ENCODE measurements at regions not wholly inside any gene's neighbourhood (a gene's known extent, or its start where the extent isn't known, plus 50 kb on each side); places are given as distances from the start of the nearest gene placed in this dataset.

GRCh38 chr22:47736186-47737034 lies 974.0 kb downstream of the TBC1D22A start:
- no peaks in the 10 kb centered on the region for H3K36me3 ChIP-seq (ENCODE audit: insufficient read depth, low read length)
- H3K9ac ChIP-seq (ENCODE audit: low read length): no peak overlapping the region
- no peaks in the 10 kb centered on the region for H3K9me3 ChIP-seq (ENCODE audit: low read length)
- H3K4me1 ChIP-seq (ENCODE audit: insufficient read depth, low read length): no peaks in the 10 kb centered on the region
- no peaks in the 10 kb centered on the region for H3K27me3 ChIP-seq (ENCODE audit: control insufficient read depth in 1 of 2, insufficient read depth in 2 of 2, low read length in 2 of 2)
- no peak overlapping the region for H3K27ac ChIP-seq (ENCODE audit: low read depth, low read length)
- H3K4me3 ChIP-seq (ENCODE audit: low read depth in 1 of 2, low read length in 2 of 2): no peak overlapping the region

- Histone ChIP-seq H3K4me3 (ENCODE audit: low read depth in 1 of 2, low read length in 2 of 2) (no peak overlapping the region), H3K27me3 (ENCODE audit: control insufficient read depth in 1 of 2, insufficient read depth in 2 of 2, low read length in 2 of 2) (no peaks in the 10 kb centered on the region), H3K36me3 (ENCODE audit: insufficient read depth, low read length) (no peaks in the 10 kb centered on the region), H3K27ac (ENCODE audit: low read depth, low read length) (no peak overlapping the region), H3K9me3 (ENCODE audit: low read length) (no peaks in the 10 kb centered on the region), H3K4me1 (ENCODE audit: insufficient read depth, low read length) (no peaks in the 10 kb centered on the region), H3K9ac (ENCODE audit: low read length) (no peak overlapping the region)
Observed at GRCh38 chr22:47734511-47734910, 972.1 kb downstream of the TBC1D22A start.

GRCh38 chr22:47727641-47728040 lies 965.2 kb downstream of the TBC1D22A start:
- no peak overlapping the region for H3K4me3 ChIP-seq (ENCODE audit: low read depth in 1 of 2, low read length in 2 of 2)
- no peak overlapping the region for H3K27ac ChIP-seq (ENCODE audit: low read depth, low read length)
- H3K9ac ChIP-seq (ENCODE audit: low read length): no peak overlapping the region
- no peaks in the 10 kb centered on the region for H3K27me3 ChIP-seq (ENCODE audit: control insufficient read depth in 1 of 2, insufficient read depth in 2 of 2, low read length in 2 of 2)
- H3K4me1 ChIP-seq (ENCODE audit: insufficient read depth, low read length): no peaks in the 10 kb centered on the region
- H3K9me3 ChIP-seq (ENCODE audit: low read length): no peaks in the 10 kb centered on the region
- no peaks in the 10 kb centered on the region for H3K36me3 ChIP-seq (ENCODE audit: insufficient read depth, low read length)

GRCh38 chr22:47724751-47725150 lies 962.3 kb downstream of the TBC1D22A start:
- H3K36me3 ChIP-seq (ENCODE audit: insufficient read depth, low read length): no peaks in the 10 kb centered on the region
- no peak overlapping the region for H3K27ac ChIP-seq (ENCODE audit: low read depth, low read length)
- no peaks in the 10 kb centered on the region for H3K9me3 ChIP-seq (ENCODE audit: low read length)
- H3K27me3 ChIP-seq (ENCODE audit: control insufficient read depth in 1 of 2, insufficient read depth in 2 of 2, low read length in 2 of 2): no peaks in the 10 kb centered on the region
- H3K4me3 ChIP-seq (ENCODE audit: low read depth in 1 of 2, low read length in 2 of 2): no peak overlapping the region
- H3K9ac ChIP-seq (ENCODE audit: low read length): no peak overlapping the region
- H3K4me1 ChIP-seq (ENCODE audit: insufficient read depth, low read length): no peaks in the 10 kb centered on the region

- no peaks in the 10 kb centered on the region for H3K9me3 ChIP-seq (ENCODE audit: low read length)
- no peak overlapping the region for H3K27ac ChIP-seq (ENCODE audit: low read depth, low read length)
- H3K9ac ChIP-seq (ENCODE audit: low read length): no peak overlapping the region
- no peaks in the 10 kb centered on the region for H3K4me1 ChIP-seq (ENCODE audit: insufficient read depth, low read length)
- no peak overlapping the region for H3K4me3 ChIP-seq (ENCODE audit: low read depth in 1 of 2, low read length in 2 of 2)
- no peaks in the 10 kb centered on the region for H3K27me3 ChIP-seq (ENCODE audit: control insufficient read depth in 1 of 2, insufficient read depth in 2 of 2, low read length in 2 of 2)
- no peaks in the 10 kb centered on the region for H3K36me3 ChIP-seq (ENCODE audit: insufficient read depth, low read length)
Observed at GRCh38 chr22:47724030-47724429, 961.6 kb downstream of the TBC1D22A start.

GRCh38 chr22:47718337-47718736 lies 955.9 kb downstream of the TBC1D22A start:
- H3K4me3 ChIP-seq (ENCODE audit: low read depth in 1 of 2, low read length in 2 of 2): no peak overlapping the region
- H3K27me3 ChIP-seq (ENCODE audit: control insufficient read depth in 1 of 2, insufficient read depth in 2 of 2, low read length in 2 of 2): peaks cover 0 to 4% of the 10 kb centered on the region in 2 donors
- H3K36me3 ChIP-seq (ENCODE audit: insufficient read depth, low read length): no peaks in the 10 kb centered on the region
- no peak overlapping the region for H3K27ac ChIP-seq (ENCODE audit: low read depth, low read length)
- no peaks in the 10 kb centered on the region for H3K9me3 ChIP-seq (ENCODE audit: low read length)
- no peaks in the 10 kb centered on the region for H3K4me1 ChIP-seq (ENCODE audit: insufficient read depth, low read length)
- no peak overlapping the region for H3K9ac ChIP-seq (ENCODE audit: low read length)

- Histone ChIP-seq H3K36me3 (ENCODE audit: insufficient read depth, low read length) (no peaks in the 10 kb centered on the region), H3K27ac (ENCODE audit: low read depth, low read length) (no peak overlapping the region), H3K27me3 (ENCODE audit: control insufficient read depth in 1 of 2, insufficient read depth in 2 of 2, low read length in 2 of 2) (peaks cover 0 to 4% of the 10 kb centered on the region in 2 donors), H3K9me3 (ENCODE audit: low read length) (no peaks in the 10 kb centered on the region), H3K9ac (ENCODE audit: low read length) (no peak overlapping the region), H3K4me1 (ENCODE audit: insufficient read depth, low read length) (no peaks in the 10 kb centered on the region), H3K4me3 (ENCODE audit: low read depth in 1 of 2, low read length in 2 of 2) (no peak overlapping the region)
Observed at GRCh38 chr22:47716890-47717615, 954.6 kb downstream of the TBC1D22A start.

GRCh38 chr22:47715866-47716578 lies 953.6 kb downstream of the TBC1D22A start:
- Histone ChIP-seq H3K9ac (ENCODE audit: low read length) (no peak overlapping the region), H3K36me3 (ENCODE audit: insufficient read depth, low read length) (no peaks in the 10 kb centered on the region), H3K4me3 (ENCODE audit: low read depth in 1 of 2, low read length in 2 of 2) (no peak overlapping the region), H3K9me3 (ENCODE audit: low read length) (no peaks in the 10 kb centered on the region), H3K27me3 (ENCODE audit: control insufficient read depth in 1 of 2, insufficient read depth in 2 of 2, low read length in 2 of 2) (peaks cover 0 to 4% of the 10 kb centered on the region in 2 donors), H3K4me1 (ENCODE audit: insufficient read depth, low read length) (no peaks in the 10 kb centered on the region), H3K27ac (ENCODE audit: low read depth, low read length) (no peak overlapping the region)

GRCh38 chr22:47713941-47714340 lies 951.5 kb downstream of the TBC1D22A start:
- no peak overlapping the region for H3K27ac ChIP-seq (ENCODE audit: low read depth, low read length)
- no peaks in the 10 kb centered on the region for H3K9me3 ChIP-seq (ENCODE audit: low read length)
- H3K4me1 ChIP-seq (ENCODE audit: insufficient read depth, low read length): no peaks in the 10 kb centered on the region
- H3K9ac ChIP-seq (ENCODE audit: low read length): no peak overlapping the region
- peaks cover 0 to 4% of the 10 kb centered on the region in 2 donors for H3K27me3 ChIP-seq (ENCODE audit: control insufficient read depth in 1 of 2, insufficient read depth in 2 of 2, low read length in 2 of 2)
- no peak overlapping the region for H3K4me3 ChIP-seq (ENCODE audit: low read depth in 1 of 2, low read length in 2 of 2)
- no peaks in the 10 kb centered on the region for H3K36me3 ChIP-seq (ENCODE audit: insufficient read depth, low read length)

- Histone ChIP-seq H3K27me3 (ENCODE audit: control insufficient read depth in 1 of 2, insufficient read depth in 2 of 2, low read length in 2 of 2) (peaks cover 0 to 4% of the 10 kb centered on the region in 2 donors), H3K9ac (ENCODE audit: low read length) (no peak overlapping the region), H3K27ac (ENCODE audit: low read depth, low read length) (no peak overlapping the region), H3K4me1 (ENCODE audit: insufficient read depth, low read length) (no peaks in the 10 kb centered on the region), H3K4me3 (ENCODE audit: low read depth in 1 of 2, low read length in 2 of 2) (no peak overlapping the region), H3K9me3 (ENCODE audit: low read length) (no peaks in the 10 kb centered on the region), H3K36me3 (ENCODE audit: insufficient read depth, low read length) (no peaks in the 10 kb centered on the region)
Observed at GRCh38 chr22:47710135-47710534, 947.7 kb downstream of the TBC1D22A start.

- no peak overlapping the region for H3K9ac ChIP-seq (ENCODE audit: low read length)
- no peaks in the 10 kb centered on the region for H3K36me3 ChIP-seq (ENCODE audit: insufficient read depth, low read length)
- no peak overlapping the region for H3K27ac ChIP-seq (ENCODE audit: low read depth, low read length)
- H3K4me3 ChIP-seq (ENCODE audit: low read depth in 1 of 2, low read length in 2 of 2): no peak overlapping the region
- no peaks in the 10 kb centered on the region for H3K27me3 ChIP-seq (ENCODE audit: control insufficient read depth in 1 of 2, insufficient read depth in 2 of 2, low read length in 2 of 2)
- no peaks in the 10 kb centered on the region for H3K9me3 ChIP-seq (ENCODE audit: low read length)
- H3K4me1 ChIP-seq (ENCODE audit: insufficient read depth, low read length): no peaks in the 10 kb centered on the region
Observed at GRCh38 chr22:47705350-47705749, 942.9 kb downstream of the TBC1D22A start.
